Stimulated activated CD4-positive, alpha-beta T cell treated with anti-CD3 and anti-CD28 coated beads, Interleukin-4, amount 100 ng/mL, for 48 hours (primary cell): ENCODE measurements at regions not wholly inside any gene's neighbourhood (a gene's known extent, or its start where the extent isn't known, plus 50 kb on each side); places are given as distances from the start of the nearest gene placed in this dataset.
"Not testable (repeated sequence)": the region's sequence is repeated elsewhere in the genome, so short reads cannot be mapped to it uniquely, and the experiment has no call there.

Experiments
- DNase-seq, 2 donors: peaks; one replicate each; pipeline ENCODE4 v3.0.0-alpha.2; 2020; ENCODE audit warnings: low read depth in 2 of 2

- no peak for DNase-seq
Observed at GRCh38 chr18:47411159-47411558, 159.7 kb upstream of the SKOR2 start.

- no peak for DNase-seq
Observed at GRCh38 chr18:47410139-47410538, 158.7 kb upstream of the SKOR2 start.

GRCh38 chr18:47409519-47409918, 158.1 kb upstream of the SKOR2 start:
- no peak for DNase-seq

- no peak for DNase-seq
Observed at GRCh38 chr18:47407736-47408135, 156.3 kb upstream of the SKOR2 start.

GRCh38 chr18:47404845-47405244, 153.4 kb upstream of the SKOR2 start:
- DNase-seq = no peak

- no peak for DNase-seq
Observed at GRCh38 chr18:47403949-47404348, 152.5 kb upstream of the SKOR2 start.

- DNase-seq = no peak
Observed at GRCh38 chr18:47403317-47403716, 151.9 kb upstream of the SKOR2 start.

GRCh38 chr18:47399475-47399874, 148.0 kb upstream of the SKOR2 start:
- DNase-seq = no peak

- DNase-seq = peak; percentile 2 to 6
Observed at GRCh38 chr18:47397671-47398319, 146.3 kb upstream of the SKOR2 start.

- DNase-seq = no peak
Observed at GRCh38 chr18:47391665-47392064, 140.2 kb upstream of the SKOR2 start.

GRCh38 chr18:47390410-47391024, 139.1 kb upstream of the SKOR2 start:
- no peak for DNase-seq

- no peak for DNase-seq
Observed at GRCh38 chr18:47389210-47389609, 137.8 kb upstream of the SKOR2 start.

GRCh38 chr18:47387864-47388263, 136.4 kb upstream of the SKOR2 start:
- no peak for DNase-seq

GRCh38 chr18:47383729-47384128, 132.3 kb upstream of the SKOR2 start:
- DNase-seq = no peak

GRCh38 chr18:47381975-47382570, 130.6 kb upstream of the SKOR2 start:
- no peak for DNase-seq

- DNase-seq = no peak
Observed at GRCh38 chr18:47380153-47380552, 128.7 kb upstream of the SKOR2 start.

- DNase-seq = no peak
Observed at GRCh38 chr18:47373465-47373864, 122.0 kb upstream of the SKOR2 start.

GRCh38 chr18:47370052-47370451, 118.6 kb upstream of the SKOR2 start:
- no peak for DNase-seq

GRCh38 chr18:47354061-47354460, 102.6 kb upstream of the SKOR2 start:
- not testable (repeated sequence) for DNase-seq

GRCh38 chr18:47346016-47346415, 94.6 kb upstream of the SKOR2 start:
- no peak for DNase-seq

- DNase-seq = no peak
Observed at GRCh38 chr18:47345291-47345690, 93.8 kb upstream of the SKOR2 start.

GRCh38 chr18:47343291-47343690, 91.8 kb upstream of the SKOR2 start:
- DNase-seq = no peak

- no peak for DNase-seq
Observed at GRCh38 chr18:47342566-47342965, 91.1 kb upstream of the SKOR2 start.
